ENCODE measurements at regions not wholly inside any gene's neighbourhood (a gene's known extent, or its start where the extent isn't known, plus 50 kb on each side); places are given as distances from the start of the nearest gene placed in this dataset.

- in situ Hi-C loops (cut with MboI; ENCODE audit: low sequenced_read_pairs), result no loop called here
These were observed 383.2 kb downstream of the DUSP6 start for GRCh38 chr12:88969127-88969526.

- in situ Hi-C loops (cut with MboI; ENCODE audit: low sequenced_read_pairs), result no loop called here
These were observed 380.1 kb upstream of the KITLG start for GRCh38 chr12:88960213-88960878.

- in situ Hi-C loops (cut with MboI; ENCODE audit: low sequenced_read_pairs), result no loop called here
These were observed 378.7 kb upstream of the KITLG start for GRCh38 chr12:88958946-88959345.

GRCh38 chr12:88958153-88958552, 377.9 kb upstream of the KITLG start:
- in situ Hi-C loops (cut with MboI; ENCODE audit: low sequenced_read_pairs), result no loop called here

- in situ Hi-C loops (cut with MboI; ENCODE audit: low sequenced_read_pairs), result no loop called here
These were observed 377.1 kb upstream of the KITLG start for GRCh38 chr12:88957358-88957757.

- in situ Hi-C loops (cut with MboI; ENCODE audit: low sequenced_read_pairs), result no loop called here
These were observed 375.3 kb upstream of the KITLG start for GRCh38 chr12:88955531-88955930.

- in situ Hi-C loops (cut with MboI; ENCODE audit: low sequenced_read_pairs), result no loop called here
These were observed 372.8 kb upstream of the KITLG start for GRCh38 chr12:88953029-88953586.

GRCh38 chr12:88952562-88952942, 372.3 kb upstream of the KITLG start:
- in situ Hi-C loops (cut with MboI; ENCODE audit: low sequenced_read_pairs), result no loop called here

- in situ Hi-C loops (cut with MboI; ENCODE audit: low sequenced_read_pairs), result no loop called here
These were observed 371.7 kb upstream of the KITLG start for GRCh38 chr12:88951860-88952561.

- in situ Hi-C loops (cut with MboI; ENCODE audit: low sequenced_read_pairs), result no loop called here
These were observed 370.9 kb upstream of the KITLG start for GRCh38 chr12:88951177-88951576.

GRCh38 chr12:88947486-88948043, 367.3 kb upstream of the KITLG start:
- in situ Hi-C loops (cut with MboI; ENCODE audit: low sequenced_read_pairs), result no loop called here

- in situ Hi-C loops (cut with MboI; ENCODE audit: low sequenced_read_pairs), result no loop called here
These were observed 366.2 kb upstream of the KITLG start for GRCh38 chr12:88946372-88946997.

- in situ Hi-C loops (cut with MboI; ENCODE audit: low sequenced_read_pairs), result no loop called here
These were observed 364.9 kb upstream of the KITLG start for GRCh38 chr12:88945051-88945732.

- in situ Hi-C loops (cut with MboI; ENCODE audit: low sequenced_read_pairs), result no loop called here
These were observed 364.1 kb upstream of the KITLG start for GRCh38 chr12:88944397-88944796.

GRCh38 chr12:88940854-88941253, 360.6 kb upstream of the KITLG start:
- in situ Hi-C loops (cut with MboI; ENCODE audit: low sequenced_read_pairs), result no loop called here

- in situ Hi-C loops (cut with MboI; ENCODE audit: low sequenced_read_pairs), result no loop called here
These were observed 355.6 kb upstream of the KITLG start for GRCh38 chr12:88935856-88936255.

- in situ Hi-C loops (cut with MboI; ENCODE audit: low sequenced_read_pairs), result no loop called here
These were observed 354.0 kb upstream of the KITLG start for GRCh38 chr12:88934163-88934747.

- in situ Hi-C loops (cut with MboI; ENCODE audit: low sequenced_read_pairs), result no loop called here
These were observed 352.2 kb upstream of the KITLG start for GRCh38 chr12:88932457-88932856.

GRCh38 chr12:88931598-88931997, 351.3 kb upstream of the KITLG start:
- in situ Hi-C loops (cut with MboI; ENCODE audit: low sequenced_read_pairs), result no loop called here

- in situ Hi-C loops (cut with MboI; ENCODE audit: low sequenced_read_pairs), result no loop called here
These were observed 345.2 kb upstream of the KITLG start for GRCh38 chr12:88925454-88925853.

- in situ Hi-C loops (cut with MboI; ENCODE audit: low sequenced_read_pairs), result no loop called here
These were observed 343.9 kb upstream of the KITLG start for GRCh38 chr12:88924162-88924561.

All from HL-60/S4 treated with phorbol 12-myristate 13-acetate at 8.2 ng/mL for 4 days and 3 days (cell line).